ENCODE measurements at regions not wholly inside any gene's neighbourhood (a gene's known extent, or its start where the extent isn't known, plus 50 kb on each side); places are given as distances from the start of the nearest gene placed in this dataset.

GRCh38 chr11:131192628-131193027 lies 177.8 kb upstream of the NTM start:
- DNase-seq (ENCODE audit: low spot score) = no peak

GRCh38 chr11:131193031-131193501 lies 177.3 kb upstream of the NTM start:
- DNase-seq (ENCODE audit: low spot score) = no peak

- no peak for DNase-seq (ENCODE audit: low spot score)
These were observed 175.7 kb upstream of the NTM start for GRCh38 chr11:131194726-131195125.

- peak; percentile 73 for DNase-seq (ENCODE audit: low spot score)
These were observed 174.5 kb upstream of the NTM start for GRCh38 chr11:131195661-131196517.

GRCh38 chr11:131198161-131199014 lies 172.0 kb upstream of the NTM start:
- no peak for DNase-seq (ENCODE audit: low spot score)

GRCh38 chr11:131199015-131199280 lies 171.5 kb upstream of the NTM start:
- DNase-seq (ENCODE audit: low spot score) = no peak

- DNase-seq (ENCODE audit: low spot score) = no peak
These were observed 168.7 kb upstream of the NTM start for GRCh38 chr11:131201674-131202073.

- DNase-seq (ENCODE audit: low spot score) = no peak
These were observed 167.4 kb upstream of the NTM start for GRCh38 chr11:131203040-131203439.

- DNase-seq (ENCODE audit: low spot score) = no peak
These were observed 166.1 kb upstream of the NTM start for GRCh38 chr11:131204282-131204681.

GRCh38 chr11:131204765-131205380 lies 165.5 kb upstream of the NTM start:
- no peak for DNase-seq (ENCODE audit: low spot score)

- DNase-seq (ENCODE audit: low spot score) = no peak
These were observed 163.7 kb upstream of the NTM start for GRCh38 chr11:131206671-131207070.

GRCh38 chr11:131207901-131208300 lies 162.5 kb upstream of the NTM start:
- DNase-seq (ENCODE audit: low spot score) = no peak

GRCh38 chr11:131217313-131218310 lies 152.8 kb upstream of the NTM start:
- no peak for DNase-seq (ENCODE audit: low spot score)

- DNase-seq (ENCODE audit: low spot score) = no peak
These were observed 151.9 kb upstream of the NTM start for GRCh38 chr11:131218542-131218941.

GRCh38 chr11:131219646-131220045 lies 150.8 kb upstream of the NTM start:
- DNase-seq (ENCODE audit: low spot score) = no peak

- no peak for DNase-seq (ENCODE audit: low spot score)
These were observed 147.0 kb upstream of the NTM start for GRCh38 chr11:131223198-131223991.

- no peak for DNase-seq (ENCODE audit: low spot score)
These were observed 142.0 kb upstream of the NTM start for GRCh38 chr11:131228378-131228777.

GRCh38 chr11:131229221-131229620 lies 141.2 kb upstream of the NTM start:
- no peak for DNase-seq (ENCODE audit: low spot score)

GRCh38 chr11:131231317-131231940 lies 139.0 kb upstream of the NTM start:
- no peak for DNase-seq (ENCODE audit: low spot score)

GRCh38 chr11:131232261-131232660 lies 138.2 kb upstream of the NTM start:
- DNase-seq (ENCODE audit: low spot score) = no peak
